PC-3 (cell line): ENCODE measurements at regions not wholly inside any gene's neighbourhood (a gene's known extent, or its start where the extent isn't known, plus 50 kb on each side); places are given as distances from the start of the nearest gene placed in this dataset.

Experiments
- ATAC-seq: fragments of 200-7000 bp; cut with Tn5 transposase; 2 replicates; pipeline ENCODE4 v1.9.1; 2020; ENCODE audit warnings: mild to moderate bottlenecking, moderate library complexity
- BruUV-seq: library from RNA; stranded (reverse); fragments of 400-500 nt; replicated peaks from 2 replicates; lab custom pipeline; 2021; lab: Mats Ljungman, UMichigan
- CTCF ChIA-PET: fragments of 300-600 bp; sonication (Branson Sonifier 250); formaldehyde crosslinking; loops from one replicate; lab custom pipeline; 2022; ENCODE audit warnings: antibody characterized with exemption; lab: Charles Lee
- POLR2A ChIA-PET: fragments of 300-600 bp; sonication (Branson Sonifier 250); formaldehyde crosslinking; loops from one replicate; lab custom pipeline; 2022; ENCODE audit warnings: antibody characterized with exemption; ENCODE audit not compliant: unreplicated experiment; lab: Charles Lee
- DNase-seq: peaks from one replicate; pipeline ENCODE4 v3.0.0-alpha.2; 2015
- H2AFZ ChIP-seq: fragments of 300-600 bp; sonication (generic); 2 replicates; pipeline ENCODE4 v1.6.0; 2016; ENCODE audit warnings: antibody characterized with exemption, low read length
- H3F3A ChIP-seq: fragments of 300-600 bp; sonication (generic); one replicate; pipeline ENCODE4 v1.6.0; 2017; ENCODE audit warnings: antibody characterized with exemption, low read length, control low read depth, mild to moderate bottlenecking; ENCODE audit not compliant: unreplicated experiment
- H3K27ac ChIP-seq: fragments of 300-600 bp; sonication (generic); 2 replicates; pipeline ENCODE4 v1.5.1; 2016; ENCODE audit warnings: mild to moderate bottlenecking, low read length
- H3K27me3 ChIP-seq: fragments of 300-600 bp; sonication (generic); 2 replicates; pipeline ENCODE4 v1.6.1; 2016; ENCODE audit warnings: low read length, mixed read lengths
- H3K36me3 ChIP-seq: fragments of 300-600 bp; sonication (generic); 2 replicates; pipeline ENCODE4 v1.6.1; 2016; ENCODE audit warnings: low read depth, mixed run types, low read length, mixed read lengths
- H3K4me1 ChIP-seq: fragments of 300-600 bp; sonication (generic); 2 replicates; pipeline ENCODE4 v1.5.1; 2016; ENCODE audit warnings: low read length; ENCODE audit not compliant: insufficient read depth
- H3K4me2 ChIP-seq: fragments of 300-600 bp; sonication (generic); 2 replicates; pipeline ENCODE4 v1.6.0; 2016; ENCODE audit warnings: low read length
- H3K4me3 ChIP-seq: fragments of 300-600 bp; sonication (generic); 2 replicates; pipeline ENCODE4 v1.5.1; 2016; ENCODE audit warnings: mild to moderate bottlenecking, low read length, mixed read lengths
- H3K79me2 ChIP-seq: fragments of 300-600 bp; sonication (generic); 2 replicates; pipeline ENCODE4 v1.6.1; 2017; ENCODE audit warnings: low read length, mixed read lengths
- H3K9ac ChIP-seq: fragments of 300-600 bp; sonication (generic); 2 replicates; pipeline ENCODE4 v1.6.0; 2016; ENCODE audit warnings: mild to moderate bottlenecking, low read length
- H3K9me2 ChIP-seq: fragments of 300-600 bp; sonication (generic); replicated peaks from 2 replicates; pipeline ENCODE4 v1.6.1; 2016; ENCODE audit warnings: mixed run types, low read length, mixed read lengths
- H3K9me3 ChIP-seq: fragments of 300-600 bp; sonication (generic); 2 replicates; pipeline ENCODE4 v1.6.1; 2016; ENCODE audit warnings: low read length, mixed read lengths
- H4K20me1 ChIP-seq: fragments of 300-600 bp; sonication (generic); 2 replicates; pipeline ENCODE4 v1.6.1; 2016; ENCODE audit warnings: low read length, mixed read lengths
- EZH2 ChIP-seq: fragments of 300-600 bp; sonication (generic); IDR thresholded peaks from one replicate; pipeline ENCODE4 v1.6.1; 2017; ENCODE audit warnings: antibody characterized with exemption, mild to moderate bottlenecking, low read length; ENCODE audit not compliant: unreplicated experiment
- EZH2phosphoT487 ChIP-seq: fragments of 300-600 bp; sonication (generic); IDR thresholded peaks from 2 replicates; pipeline ENCODE4 v1.6.1; 2018; ENCODE audit warnings: mild to moderate bottlenecking, antibody characterized with exemption, low read length, borderline replicate concordance
- intact Hi-C: fragments of 100-400 bp; cut with micrococcal nuclease; formaldehyde crosslinking; loops from 2 replicates; pipeline ENCODE4 v1.9.0; 2023
- TF ChIP-seq, protein P1 (sequence below): fragments of 300-600 bp; sonication (generic); conservative IDR thresholded peaks from 2 replicates; pipeline ENCODE4 v1.5.1; 2017; ENCODE audit warnings: antibody characterized with exemption, low read depth, mild to moderate bottlenecking, low read length

DNA sequence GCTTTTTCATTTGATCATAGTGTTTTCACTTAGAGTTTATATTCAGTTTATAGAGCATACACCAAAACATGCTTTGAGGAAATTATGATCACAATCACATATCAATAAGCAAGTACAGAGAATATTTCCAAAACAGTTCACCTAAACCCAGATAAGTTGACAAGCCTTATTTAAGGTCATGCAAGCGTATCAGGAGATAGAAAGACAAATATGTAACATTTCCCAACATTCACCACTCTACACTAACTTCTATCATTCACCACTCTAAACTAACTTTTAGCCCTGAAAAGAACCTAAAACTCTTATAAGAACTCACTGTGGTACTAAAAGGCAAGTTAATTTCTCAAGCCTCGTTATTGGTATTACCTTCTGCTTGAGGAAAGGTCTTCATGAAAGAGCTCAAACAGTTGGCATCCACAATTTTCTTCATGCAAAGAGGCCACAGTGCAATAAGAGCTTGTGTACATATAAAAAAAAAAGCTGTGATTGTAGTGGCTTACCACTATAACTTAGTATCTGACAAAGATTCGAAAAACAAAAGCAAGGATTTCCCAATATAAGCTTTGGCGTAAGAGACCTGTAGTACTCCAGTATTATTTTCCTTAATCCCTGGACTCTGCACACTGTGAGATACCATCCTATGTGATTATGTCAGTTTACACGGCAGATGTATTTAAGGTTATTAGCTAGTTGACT lies 903.3 kb downstream of the STIM2 start:
- no peak overlapping the region for H3K4me3 ChIP-seq
- no peak overlapping the region for H2AFZ ChIP-seq
- DNase-seq (no peak), ATAC-seq (no peak)
- no peak overlapping the region for H3K4me2 ChIP-seq
- H3K4me1 ChIP-seq: no peaks in the 10 kb centered on the region
- ChIA-PET POLR2A (no interaction called here), CTCF (no interaction called here)
- no peaks in the 10 kb centered on the region for H3K27me3 ChIP-seq
- no peaks in the 10 kb centered on the region for H3F3A ChIP-seq
- TF ChIP-seq EZH2phosphoT487: no peak
- TF ChIP-seq EZH2: no peak
- TF ChIP-seq, protein P1, sequence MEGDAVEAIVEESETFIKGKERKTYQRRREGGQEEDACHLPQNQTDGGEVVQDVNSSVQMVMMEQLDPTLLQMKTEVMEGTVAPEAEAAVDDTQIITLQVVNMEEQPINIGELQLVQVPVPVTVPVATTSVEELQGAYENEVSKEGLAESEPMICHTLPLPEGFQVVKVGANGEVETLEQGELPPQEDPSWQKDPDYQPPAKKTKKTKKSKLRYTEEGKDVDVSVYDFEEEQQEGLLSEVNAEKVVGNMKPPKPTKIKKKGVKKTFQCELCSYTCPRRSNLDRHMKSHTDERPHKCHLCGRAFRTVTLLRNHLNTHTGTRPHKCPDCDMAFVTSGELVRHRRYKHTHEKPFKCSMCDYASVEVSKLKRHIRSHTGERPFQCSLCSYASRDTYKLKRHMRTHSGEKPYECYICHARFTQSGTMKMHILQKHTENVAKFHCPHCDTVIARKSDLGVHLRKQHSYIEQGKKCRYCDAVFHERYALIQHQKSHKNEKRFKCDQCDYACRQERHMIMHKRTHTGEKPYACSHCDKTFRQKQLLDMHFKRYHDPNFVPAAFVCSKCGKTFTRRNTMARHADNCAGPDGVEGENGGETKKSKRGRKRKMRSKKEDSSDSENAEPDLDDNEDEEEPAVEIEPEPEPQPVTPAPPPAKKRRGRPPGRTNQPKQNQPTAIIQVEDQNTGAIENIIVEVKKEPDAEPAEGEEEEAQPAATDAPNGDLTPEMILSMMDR: no peak
- no peaks in the 10 kb centered on the region for H3K36me3 ChIP-seq
- H3K9ac ChIP-seq: no peak overlapping the region
- H3K79me2 ChIP-seq: no peaks in the 10 kb centered on the region
- H4K20me1 ChIP-seq: no peaks in the 10 kb centered on the region
- H3K9me2 ChIP-seq: no peaks in the 10 kb centered on the region
- BruUV-seq: no TSS peak
- H3K9me3 ChIP-seq: no peaks in the 10 kb centered on the region
- intact Hi-C loops: no loop called here
- no peak overlapping the region for H3K27ac ChIP-seq

DNA sequence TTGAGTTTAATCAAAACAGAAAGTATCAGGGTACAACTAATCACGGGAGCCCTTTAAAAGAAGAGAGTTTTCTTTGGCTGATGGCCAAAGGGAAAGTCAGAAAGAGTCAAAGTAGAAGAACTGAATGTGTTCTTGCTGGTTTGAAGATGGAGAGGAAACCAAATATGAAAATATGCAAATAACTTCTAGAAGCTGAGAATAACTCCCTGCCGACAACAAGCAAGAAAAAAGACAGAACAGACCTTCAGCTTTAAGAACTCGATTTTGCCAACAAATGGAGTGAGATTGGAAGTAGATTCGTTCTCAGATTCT lies 903.8 kb downstream of the STIM2 start:
- no peak overlapping the region for H3K27ac ChIP-seq
- H3K27me3 ChIP-seq: no peaks in the 10 kb centered on the region
- TF ChIP-seq, protein P1: no peak
- no peak for TF ChIP-seq EZH2
- TF ChIP-seq EZH2phosphoT487: no peak
- BruUV-seq: no TSS peak
- H3K4me3 ChIP-seq: no peak overlapping the region
- H3K36me3 ChIP-seq: no peaks in the 10 kb centered on the region
- H3F3A ChIP-seq: no peaks in the 10 kb centered on the region
- intact Hi-C loops: no loop called here
- no peaks in the 10 kb centered on the region for H3K9me3 ChIP-seq
- CTCF ChIA-PET: no interaction called here
- no peak overlapping the region for H3K9ac ChIP-seq
- no peaks in the 10 kb centered on the region for H4K20me1 ChIP-seq
- DNase-seq (no peak), ATAC-seq (no peak)
- peaks cover 4% of the 10 kb centered on the region; the same call in 1 of the 2 replicates for H3K4me1 ChIP-seq
- H3K9me2 ChIP-seq: no peaks in the 10 kb centered on the region
- H3K79me2 ChIP-seq: no peaks in the 10 kb centered on the region
- H3K4me2 ChIP-seq: no peak overlapping the region
- POLR2A ChIA-PET: no interaction called here
- H2AFZ ChIP-seq: no peak overlapping the region

DNA sequence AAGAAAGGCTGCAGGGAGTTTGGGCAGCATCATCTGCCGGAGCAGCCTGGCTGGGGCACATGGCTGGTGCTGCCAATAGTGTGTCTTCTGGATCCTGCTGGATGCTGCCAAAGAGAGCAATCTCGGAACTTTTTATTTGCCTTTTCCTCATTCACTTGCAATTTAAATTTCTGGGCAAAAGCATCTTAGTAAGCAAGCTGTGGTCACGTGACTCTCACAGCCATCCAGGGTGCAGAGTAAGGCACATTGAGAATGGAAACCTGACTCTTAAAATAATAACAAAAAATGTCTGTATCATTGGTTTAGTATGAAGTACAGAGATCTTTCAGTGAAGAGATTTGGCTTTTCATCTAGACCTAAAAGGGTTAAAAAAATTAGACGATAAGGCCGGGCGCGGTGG lies 910.3 kb downstream of the STIM2 start:
- no peaks in the 10 kb centered on the region for H3K36me3 ChIP-seq
- no peaks in the 10 kb centered on the region for H3K27me3 ChIP-seq
- H3K4me3 ChIP-seq: no peak overlapping the region
- H3K4me1 ChIP-seq: peaks cover 5% of the 10 kb centered on the region; the same call in 1 of the 2 replicates
- ChIA-PET CTCF (no interaction called here), POLR2A (no interaction called here)
- DNase-seq (no peak), ATAC-seq (no peak)
- no peak overlapping the region for H3K9ac ChIP-seq
- no peak overlapping the region for H3K4me2 ChIP-seq
- TF ChIP-seq EZH2phosphoT487: no peak
- TF ChIP-seq EZH2: no peak
- TF ChIP-seq, protein P1: no peak
- no peaks in the 10 kb centered on the region for H3K79me2 ChIP-seq
- H3K27ac ChIP-seq: no peak overlapping the region
- intact Hi-C loops: no loop called here
- no peaks in the 10 kb centered on the region for H3K9me2 ChIP-seq
- no peak overlapping the region for H2AFZ ChIP-seq
- no peaks in the 10 kb centered on the region for H3F3A ChIP-seq
- BruUV-seq: no TSS peak
- H4K20me1 ChIP-seq: no peaks in the 10 kb centered on the region
- no peaks in the 10 kb centered on the region for H3K9me3 ChIP-seq
